Tibial nerve (tissue), 4 donors: ENCODE measurements at regions not wholly inside any gene's neighbourhood (a gene's known extent, or its start where the extent isn't known, plus 50 kb on each side); places are given as distances from the start of the nearest gene placed in this dataset.

Source experiments
- DNase-seq, 2 donors: peaks; one replicate each; pipeline ENCODE4 v3.0.0-alpha.2; 2019; ENCODE audit warnings: low spot score in 2 of 2
- H3K27ac ChIP-seq, 4 donors: fragments of 200-600 bp; sonication (generic) in 3 of 4; one replicate each; pipeline ENCODE4 v1.5.1; 2017 to 2019; ENCODE audit warnings: mild to moderate bottlenecking in 1 of 4
- H3K27me3 ChIP-seq, 2 donors: fragments of 200-600 bp; sonication (generic) in 1 of 2; one replicate each; pipeline versions ENCODE4 v1.5.1 to v1.6.0; 2017 to 2019
- H3K36me3 ChIP-seq, 3 donors: fragments of 200-600 bp; sonication (generic); one replicate each; pipeline ENCODE4 v1.5.1; 2018 to 2019
- H3K4me1 ChIP-seq, 4 donors: fragments of 200-600 bp; sonication (generic) in 3 of 4; one replicate each; pipeline ENCODE4 v1.5.1; 2017 to 2019
- H3K4me3 ChIP-seq, 4 donors: fragments of 200-600 bp; sonication (generic) in 3 of 4; one replicate each; pipeline ENCODE4 v1.5.1; 2017 to 2019; ENCODE audit warnings: mild to moderate bottlenecking in 1 of 4, moderate library complexity in 1 of 4
- H3K9me3 ChIP-seq, 4 donors: fragments of 200-600 bp; sonication (generic) in 3 of 4; one replicate each; pipeline ENCODE4 v1.5.1; 2017 to 2019
- EP300 ChIP-seq, 2 donors: sonication (generic); formaldehyde crosslinking; IDR thresholded peaks; one replicate each; pipeline ENCODE4 v1.6.1; 2017; ENCODE audit warnings: antibody characterized with exemption in 2 of 2, mild to moderate bottlenecking in 1 of 2
- POLR2A ChIP-seq, 2 donors: fragments of 450-650 bp; IDR thresholded peaks; one replicate each; pipeline ENCODE4 v1.6.1; 2017; ENCODE audit warnings: antibody characterized with exemption in 2 of 2, mild to moderate bottlenecking in 2 of 2, moderate library complexity in 2 of 2
- WGBS, 2 donors: methylation state at CpG; one replicate each; pipeline ENCODE4 v1.1.5; 2018; 5-methylcytosine and 5-hydroxymethylcytosine counted together
- TF ChIP-seq, protein P1 (sequence below), 5 experiments: fragments of 200-600 bp in 3 of 5; fragments of 450-650 bp in 2 of 5; sonication (generic) in 3 of 5; IDR thresholded peaks; one replicate each; pipeline ENCODE4 v1.5.1; 2016 to 2019; ENCODE audit warnings: antibody characterized with exemption in 5 of 5, mild to moderate bottlenecking in 3 of 5, moderate library complexity in 2 of 5

DNA sequence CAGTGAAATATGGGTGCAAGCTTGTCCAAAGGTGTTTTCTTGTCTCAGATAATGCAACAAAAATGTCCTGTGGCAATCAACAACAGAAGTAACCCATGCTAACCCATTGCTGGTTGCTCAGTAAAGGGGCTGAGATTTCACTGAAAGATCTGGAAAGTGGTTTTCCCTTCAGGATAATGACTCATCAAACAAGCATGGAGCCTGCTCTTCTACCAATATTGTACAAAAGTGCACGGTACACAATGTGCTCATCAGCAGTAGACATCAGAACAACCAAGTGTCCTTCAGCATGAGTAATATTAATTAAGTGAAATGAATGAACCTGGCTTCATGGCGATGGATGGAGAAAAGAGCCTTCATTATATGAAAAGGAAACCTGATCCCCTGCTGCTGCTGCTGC, 287.1 kb upstream of the NEBL start:
- Histone ChIP-seq H3K36me3 (no peaks in the 10 kb centered on the region), H3K9me3 (peaks cover 0 to 9% (median 0%) of the 10 kb centered on the region in 4 donors), H3K27ac (peak overlapping the region in 1 of 4 donors; percentile 65), H3K4me1 (peaks cover 0 to 5% (median 0%) of the 10 kb centered on the region in 4 donors), H3K27me3 (no peaks in the 10 kb centered on the region), H3K4me3 (no peak overlapping the region)
- DNase-seq: peak in 1 of 2 donors; percentile 14
- TF ChIP-seq POLR2A (IDR thresholded peaks at IDR 0.05): no peak
- TF ChIP-seq, protein P1, sequence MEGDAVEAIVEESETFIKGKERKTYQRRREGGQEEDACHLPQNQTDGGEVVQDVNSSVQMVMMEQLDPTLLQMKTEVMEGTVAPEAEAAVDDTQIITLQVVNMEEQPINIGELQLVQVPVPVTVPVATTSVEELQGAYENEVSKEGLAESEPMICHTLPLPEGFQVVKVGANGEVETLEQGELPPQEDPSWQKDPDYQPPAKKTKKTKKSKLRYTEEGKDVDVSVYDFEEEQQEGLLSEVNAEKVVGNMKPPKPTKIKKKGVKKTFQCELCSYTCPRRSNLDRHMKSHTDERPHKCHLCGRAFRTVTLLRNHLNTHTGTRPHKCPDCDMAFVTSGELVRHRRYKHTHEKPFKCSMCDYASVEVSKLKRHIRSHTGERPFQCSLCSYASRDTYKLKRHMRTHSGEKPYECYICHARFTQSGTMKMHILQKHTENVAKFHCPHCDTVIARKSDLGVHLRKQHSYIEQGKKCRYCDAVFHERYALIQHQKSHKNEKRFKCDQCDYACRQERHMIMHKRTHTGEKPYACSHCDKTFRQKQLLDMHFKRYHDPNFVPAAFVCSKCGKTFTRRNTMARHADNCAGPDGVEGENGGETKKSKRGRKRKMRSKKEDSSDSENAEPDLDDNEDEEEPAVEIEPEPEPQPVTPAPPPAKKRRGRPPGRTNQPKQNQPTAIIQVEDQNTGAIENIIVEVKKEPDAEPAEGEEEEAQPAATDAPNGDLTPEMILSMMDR (IDR thresholded peaks at IDR 0.05): no peak
- TF ChIP-seq EP300 (IDR thresholded peaks at IDR 0.05): peak in 1 of 2 donors; percentile 74
- WGBS, 2 donors: 53 to 60% methylated on average over 2 of the region's 2 CpGs

DNA sequence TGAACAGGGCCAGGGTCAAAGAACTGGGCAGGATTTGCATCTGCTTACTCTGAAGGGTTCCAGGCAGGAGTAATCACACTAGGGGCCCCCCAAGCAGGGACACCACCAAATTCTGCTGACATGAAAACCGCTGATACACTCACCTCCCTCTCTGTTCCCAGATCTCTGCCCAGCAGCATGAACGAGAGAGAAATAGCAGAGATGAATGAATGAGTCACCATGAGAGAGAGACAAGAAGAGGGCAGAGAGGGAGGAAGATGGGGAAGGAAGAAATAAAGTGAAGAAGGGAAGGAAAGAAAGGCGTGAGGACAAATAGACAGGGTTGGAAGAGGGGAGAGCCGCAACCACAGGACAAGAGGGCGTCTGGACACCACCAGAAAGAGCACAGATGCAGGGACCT, 285.9 kb upstream of the NEBL start:
- Histone ChIP-seq H3K4me1 (peaks cover 0 to 5% (median 0%) of the 10 kb centered on the region in 4 donors), H3K4me3 (no peak overlapping the region), H3K36me3 (no peaks in the 10 kb centered on the region), H3K27ac (peak overlapping the region in 1 of 4 donors; percentile 12), H3K9me3 (peaks cover 0 to 10% (median 0%) of the 10 kb centered on the region in 4 donors), H3K27me3 (no peaks in the 10 kb centered on the region)
- TF ChIP-seq EP300 (IDR thresholded peaks at IDR 0.05) (no peak), POLR2A (IDR thresholded peaks at IDR 0.05) (no peak)
- TF ChIP-seq, protein P1 (IDR thresholded peaks at IDR 0.05): no peak
- no peak for DNase-seq
- WGBS, 2 donors: 89 to 91% methylated on average over 5 of the region's 5 CpGs

DNA sequence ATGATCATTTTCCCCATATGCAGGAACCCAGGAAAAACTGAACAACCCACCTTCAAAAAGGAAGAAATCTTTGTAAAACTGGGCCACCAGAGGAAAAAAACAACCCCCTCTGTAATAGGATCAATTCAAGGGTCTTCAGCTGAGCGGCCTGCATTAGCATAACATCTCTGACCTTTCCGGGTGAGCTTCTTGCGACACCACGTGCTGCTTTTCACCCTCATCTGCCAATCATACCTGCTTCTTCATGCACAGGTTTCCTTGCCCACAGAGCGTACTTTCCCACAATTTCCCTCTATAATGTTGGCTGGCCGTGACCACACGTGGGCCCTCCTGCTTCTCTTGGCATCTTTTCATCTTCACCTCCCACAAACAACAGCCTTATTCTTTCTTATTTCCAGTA, 284.3 kb upstream of the NEBL start:
- WGBS, 2 donors: 68 to 69% methylated on average over 7 of the region's 7 CpGs
- Histone ChIP-seq H3K4me1 (peaks cover 0 to 11% (median 0%) of the 10 kb centered on the region in 4 donors), H3K27ac (no peak overlapping the region), H3K4me3 (no peak overlapping the region), H3K9me3 (peaks cover 0 to 10% (median 0%) of the 10 kb centered on the region in 4 donors), H3K27me3 (no peaks in the 10 kb centered on the region), H3K36me3 (no peaks in the 10 kb centered on the region)
- no peak for DNase-seq
- TF ChIP-seq POLR2A (IDR thresholded peaks at IDR 0.05) (no peak), EP300 (IDR thresholded peaks at IDR 0.05) (no peak)
- TF ChIP-seq, protein P1 (IDR thresholded peaks at IDR 0.05): no peak

DNA sequence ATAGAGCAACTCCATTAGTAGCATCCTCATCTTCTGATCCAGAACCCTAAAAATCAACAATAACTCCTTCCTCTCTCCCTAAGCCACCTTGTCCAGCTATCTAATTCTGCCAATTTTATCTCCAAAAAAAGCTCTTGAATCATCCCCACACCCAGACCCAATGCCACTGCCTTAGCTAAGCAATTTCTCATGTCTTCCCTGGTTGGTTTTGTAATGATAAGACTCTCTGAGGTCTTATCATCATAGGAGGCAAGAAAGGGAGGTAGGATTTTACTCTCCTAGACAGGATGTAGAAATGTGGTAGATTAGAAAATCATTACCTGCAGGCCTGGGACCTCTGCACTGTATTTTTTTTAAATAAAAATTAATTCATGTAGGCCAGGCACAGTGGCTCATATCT, 283.5 kb upstream of the NEBL start:
- TF ChIP-seq EP300 (IDR thresholded peaks at IDR 0.05): no peak
- TF ChIP-seq, protein P1 (IDR thresholded peaks at IDR 0.05): no peak
- TF ChIP-seq POLR2A (IDR thresholded peaks at IDR 0.05): no peak
- Histone ChIP-seq H3K4me1 (peaks cover 0 to 20% (median 0%) of the 10 kb centered on the region in 4 donors), H3K9me3 (peaks cover 0 to 10% (median 0%) of the 10 kb centered on the region in 4 donors), H3K4me3 (no peak overlapping the region), H3K27ac (no peak overlapping the region), H3K36me3 (no peaks in the 10 kb centered on the region), H3K27me3 (no peaks in the 10 kb centered on the region)
- no peak for DNase-seq

DNA sequence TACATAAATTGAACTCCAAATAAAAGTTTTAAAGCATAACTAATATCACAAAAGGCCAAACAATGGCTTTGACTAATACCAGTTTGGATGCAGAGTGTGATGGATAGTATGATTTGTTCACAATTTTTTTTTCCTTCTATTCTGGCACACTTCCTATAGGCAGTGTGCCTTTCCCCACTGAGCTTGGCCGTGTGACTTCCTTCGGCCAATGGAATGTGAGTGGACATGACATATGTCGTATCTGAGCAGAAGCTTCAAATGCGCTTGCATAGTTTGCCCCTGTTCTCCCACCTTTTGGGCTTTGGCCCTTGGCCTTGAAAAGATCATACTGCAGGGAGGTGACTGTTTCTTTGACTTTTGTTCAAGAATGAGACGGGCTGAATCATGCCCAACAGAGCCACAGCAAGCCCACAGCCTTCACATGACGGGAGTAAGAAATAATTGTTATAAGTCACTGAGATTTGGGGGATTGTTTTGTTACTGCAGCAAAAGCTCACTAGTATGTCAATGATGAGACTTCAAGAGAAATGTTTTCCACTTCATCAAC, 279.9 kb upstream of the NEBL start:
- peaks cover 0 to 10% of the 10 kb centered on the region in 2 donors for H3K27me3 ChIP-seq
- no peaks in the 10 kb centered on the region for H3K36me3 ChIP-seq
- peaks cover 0 to 43% (median 10%) of the 10 kb centered on the region in 4 donors for H3K4me1 ChIP-seq
- DNase-seq: no peak
- no peak overlapping the region for H3K27ac ChIP-seq
- TF ChIP-seq POLR2A (IDR thresholded peaks at IDR 0.05) (no peak), EP300 (IDR thresholded peaks at IDR 0.05) (no peak)
- TF ChIP-seq, protein P1 (IDR thresholded peaks at IDR 0.05): no peak
- 62 to 64% methylated on average over 6 of the region's 6 CpGs for WGBS, 2 donors
- H3K9me3 ChIP-seq: peaks cover 0 to 10% (median 0%) of the 10 kb centered on the region in 4 donors
- no peak overlapping the region for H3K4me3 ChIP-seq
